K562 (cell line): ENCODE measurements at regions not wholly inside any gene's neighbourhood (a gene's known extent, or its start where the extent isn't known, plus 50 kb on each side); places are given as distances from the start of the nearest gene placed in this dataset.

ENCODE experiments used
- ATAC-seq: fragments of 200-7000 bp; cut with Tn5 transposase; 3 replicates; pipeline ENCODE4 v1.9.1; 2020; ENCODE audit warnings: moderate library complexity
- BruUV-seq: library from RNA; stranded (reverse); fragments of 400-500 nt; replicated peaks from 2 replicates; lab custom pipeline; 2021; lab: Mats Ljungman, UMichigan
- CTCF ChIA-PET: fragments of 300-600 bp; formaldehyde crosslinking; extraction: SDS; loops from one replicate; lab custom pipeline; 2021; ENCODE audit warnings: low intra/inter-chr PET ratio; lab: Yijun Ruan, JAX
- POLR2A ChIA-PET: fragments of 300-600, 350-650 bp; sonication (Branson Sonifier 250); formaldehyde crosslinking; extraction: SDS; loops from one replicate; lab custom pipeline; 2021; ENCODE audit warnings: antibody characterized with exemption, inconsistent platforms; lab: Yijun Ruan, JAX
- DNase-seq, 4 experiments: peaks; one replicate each; pipeline versions ENCODE4 v3.0.0 to v3.0.0-alpha.2; 2011 to 2018; ENCODE audit warnings: low spot score in 3 of 4, mixed read lengths in 3 of 4; ENCODE audit errors: extremely low read depth in 1 of 4
- FAIRE-seq: peaks from 2 replicates; lab custom pipeline; 2011; peaks lifted over from hg19 to GRCh38; lab: Jason Lieb, UNC
- H2AFZ ChIP-seq: 2 replicates; pipeline ENCODE4 v1.6.0; 2011; ENCODE audit warnings: low read depth, low read length, control low read depth, inconsistent platforms
- H3K27ac ChIP-seq: fragments of 200-600 bp; 3 replicates; pipeline ENCODE4 v1.8.0; 2011; ENCODE audit warnings: low read depth, mild to moderate bottlenecking, control low read depth, inconsistent platforms, low read length, moderate library complexity, mixed read lengths; ENCODE audit errors: extremely low read depth
- H3K27me3 ChIP-seq, 2 experiments: fragments of 300-600 bp in 1 of 2; 2 replicates in 1 of 2; 3 replicates in 1 of 2; pipeline versions ENCODE4 v1.6.0 to v1.8.0; 2011; ENCODE audit warnings: inconsistent platforms in 2 of 2, low read length in 2 of 2, mild to moderate bottlenecking in 1 of 2, mixed read lengths in 1 of 2, moderate library complexity in 1 of 2; ENCODE audit not compliant: control insufficient read depth in 2 of 2, insufficient read depth in 2 of 2
- H3K36me3 ChIP-seq: fragments of 300-600 bp; 3 replicates; pipeline ENCODE4 v1.8.0; 2011; ENCODE audit warnings: mild to moderate bottlenecking, low read length, inconsistent platforms; ENCODE audit not compliant: control insufficient read depth, insufficient read depth
- H3K4me1 ChIP-seq, 2 experiments: fragments of 200-600 bp in 1 of 2; replicated peaks in 1 of 2; 2 replicates in 1 of 2; 3 replicates in 1 of 2; pipeline versions ENCODE4 v1.5.1 to v1.8.0; 2011; ENCODE audit warnings: inconsistent platforms in 2 of 2, low read length in 2 of 2, mild to moderate bottlenecking in 1 of 2, mixed read lengths in 1 of 2, moderate library complexity in 1 of 2; ENCODE audit not compliant: control insufficient read depth in 2 of 2, insufficient read depth in 2 of 2
- H3K4me2 ChIP-seq: 2 replicates; pipeline ENCODE4 v1.6.1; 2011; ENCODE audit warnings: low read length, control low read depth, inconsistent platforms, mixed read lengths; ENCODE audit not compliant: insufficient read depth
- H3K4me3 ChIP-seq: fragments of 200-600 bp; sonication (generic), shearing (Covaris generic); 2 replicates; pipeline ENCODE4 v1.5.1; 2016; ENCODE audit warnings: control low read depth, inconsistent platforms
- H3K79me2 ChIP-seq: fragments of 200-600 bp; 3 replicates; pipeline ENCODE4 v1.8.0; 2011; ENCODE audit warnings: low read length, inconsistent platforms; ENCODE audit not compliant: control insufficient read depth, insufficient read depth
- H3K9ac ChIP-seq, 2 experiments: 2 replicates each; pipeline versions ENCODE4 v1.6.0 to v1.6.1; 2011; ENCODE audit warnings: low read depth in 2 of 2, low read length in 2 of 2, control low read depth in 1 of 2, inconsistent platforms in 1 of 2, mild to moderate bottlenecking in 1 of 2, mixed read lengths in 1 of 2; ENCODE audit not compliant: insufficient read depth in 1 of 2
- H3K9me1 ChIP-seq: one replicate; pipeline ENCODE4 v1.6.0; 2011; ENCODE audit warnings: inconsistent platforms, mild to moderate bottlenecking, low read length, moderate library complexity; ENCODE audit not compliant: control insufficient read depth, insufficient read depth
- H3K9me3 ChIP-seq: replicated peaks from 2 replicates; pipeline ENCODE4 v1.5.1; 2011; ENCODE audit warnings: low read depth, low read length, inconsistent platforms; ENCODE audit not compliant: control insufficient read depth, insufficient read depth
- H4K20me1 ChIP-seq: replicated peaks from 2 replicates; pipeline ENCODE4 v1.6.1; 2011; ENCODE audit warnings: low read length, inconsistent platforms, mixed read lengths; ENCODE audit not compliant: control insufficient read depth, insufficient read depth
- CBFB ChIP-seq: sonication (generic); formaldehyde crosslinking; IDR thresholded peaks from 2 replicates; pipeline ENCODE4 v1.4.0; 2020; ENCODE audit warnings: mild to moderate bottlenecking, missing genetic modification reagents
- CBX1 ChIP-seq: sonication (generic); IDR thresholded peaks from 2 replicates; pipeline ENCODE4 v1.6.1; 2016; ENCODE audit warnings: antibody characterized with exemption, low read depth, mild to moderate bottlenecking
- ELF2 ChIP-seq: fragments of 250-450 bp; sonication (Bioruptor Pico); IDR thresholded peaks from 2 replicates; pipeline ENCODE4 v1.5.0; 2021; ENCODE audit warnings: mild to moderate bottlenecking
- ELF4 ChIP-seq: fragments of 450-650 bp; formaldehyde crosslinking; IDR thresholded peaks from 2 replicates; pipeline ENCODE4 v1.4.0; 2022; ENCODE audit warnings: missing genetic modification characterization
- HBP1 ChIP-seq: fragments of 450-650 bp; formaldehyde crosslinking; IDR thresholded peaks from 2 replicates; pipeline ENCODE4 v1.4.0; 2022; ENCODE audit warnings: missing genetic modification characterization
- HMBOX1 ChIP-seq: sonication (generic); IDR thresholded peaks from 2 replicates; pipeline ENCODE4 v1.6.1; 2016
- KLF1 ChIP-seq: fragments of 450-650 bp; IDR thresholded peaks from 2 replicates; pipeline ENCODE4 v1.6.1; 2016; ENCODE audit warnings: missing genetic modification characterization, missing compliant biosample characterization
- NFYB ChIP-seq: IDR thresholded peaks from 2 replicates; pipeline ENCODE4 v1.6.1; 2011; ENCODE audit warnings: mild to moderate bottlenecking, moderate library complexity; ENCODE audit not compliant: insufficient read length; ENCODE audit errors: extremely low read depth
- TAF7 ChIP-seq: fragments of 450-650 bp; IDR thresholded peaks from 2 replicates; pipeline ENCODE4 v1.6.1; 2016; ENCODE audit warnings: missing genetic modification characterization, missing compliant biosample characterization
- ZBTB17 ChIP-seq: fragments of 450-650 bp; formaldehyde crosslinking; IDR thresholded peaks from 2 replicates; pipeline ENCODE4 v1.4.0; 2020; ENCODE audit warnings: mild to moderate bottlenecking
- WGBS: fragments of 100-300 bp; shearing (Covaris generic); methylation state at CpG from one replicate; pipeline ENCODE4 v1.1.6; 2016; ENCODE audit warnings: low coverage, mixed read lengths; ENCODE audit not compliant: insufficient coverage; ENCODE audit errors: missing lambda C conversion rate; 5-methylcytosine and 5-hydroxymethylcytosine counted together
- in situ Hi-C: fragments of 300-500 bp; cut with MboI; formaldehyde crosslinking; loops from 4 replicates; pipeline ENCODE4 v1.15.0; 2018; ENCODE audit warnings: inconsistent platforms, mixed read lengths
- intact Hi-C: fragments of 100-400 bp; cut with micrococcal nuclease; formaldehyde crosslinking; loops from 2 replicates; pipeline ENCODE4 v1.14.2; 2022
- TF ChIP-seq, protein P1 (sequence below): sonication (generic); formaldehyde crosslinking; IDR thresholded peaks from 2 replicates; pipeline ENCODE4 v1.8.0; 2022; ENCODE audit warnings: missing genetic modification reagents, mild to moderate bottlenecking, borderline replicate concordance
- TF ChIP-seq, protein P2 (sequence below): fragments of 450-650 bp; IDR thresholded peaks from 2 replicates; pipeline ENCODE4 v1.6.1; 2017; ENCODE audit warnings: antibody characterized with exemption, mild to moderate bottlenecking
- TF ChIP-seq, protein P3 (sequence below): fragments of 250-450 bp; sonication (Bioruptor Pico); IDR thresholded peaks from 2 replicates; pipeline ENCODE4 v1.5.0; 2021

DNA sequence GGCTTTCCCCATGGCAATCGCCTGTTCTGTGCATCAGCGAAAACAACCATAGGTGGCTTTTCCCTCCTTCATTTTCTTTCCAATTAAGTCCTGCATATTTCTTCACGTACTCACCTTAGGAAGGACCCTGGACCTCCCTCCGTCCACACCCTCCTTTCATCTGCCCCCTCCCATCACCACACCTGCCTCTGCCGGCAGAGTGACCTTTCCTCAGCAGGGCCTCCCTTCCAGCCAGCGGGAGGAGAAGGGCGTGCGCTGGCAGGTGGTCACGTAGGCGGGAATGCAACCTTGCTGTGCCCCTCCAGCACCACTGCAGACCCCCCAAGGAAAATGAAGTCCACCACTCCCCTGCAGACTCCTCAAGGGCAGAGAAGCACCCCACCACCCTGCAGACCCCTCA lies 61.1 kb downstream of the GSX1 start (continued):
- TF ChIP-seq, protein P1, sequence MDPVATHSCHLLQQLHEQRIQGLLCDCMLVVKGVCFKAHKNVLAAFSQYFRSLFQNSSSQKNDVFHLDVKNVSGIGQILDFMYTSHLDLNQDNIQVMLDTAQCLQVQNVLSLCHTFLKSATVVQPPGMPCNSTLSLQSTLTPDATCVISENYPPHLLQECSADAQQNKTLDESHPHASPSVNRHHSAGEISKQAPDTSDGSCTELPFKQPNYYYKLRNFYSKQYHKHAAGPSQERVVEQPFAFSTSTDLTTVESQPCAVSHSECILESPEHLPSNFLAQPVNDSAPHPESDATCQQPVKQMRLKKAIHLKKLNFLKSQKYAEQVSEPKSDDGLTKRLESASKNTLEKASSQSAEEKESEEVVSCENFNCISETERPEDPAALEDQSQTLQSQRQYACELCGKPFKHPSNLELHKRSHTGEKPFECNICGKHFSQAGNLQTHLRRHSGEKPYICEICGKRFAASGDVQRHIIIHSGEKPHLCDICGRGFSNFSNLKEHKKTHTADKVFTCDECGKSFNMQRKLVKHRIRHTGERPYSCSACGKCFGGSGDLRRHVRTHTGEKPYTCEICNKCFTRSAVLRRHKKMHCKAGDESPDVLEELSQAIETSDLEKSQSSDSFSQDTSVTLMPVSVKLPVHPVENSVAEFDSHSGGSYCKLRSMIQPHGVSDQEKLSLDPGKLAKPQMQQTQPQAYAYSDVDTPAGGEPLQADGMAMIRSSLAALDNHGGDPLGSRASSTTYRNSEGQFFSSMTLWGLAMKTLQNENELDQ, result no peak
- TF ChIP-seq ZBTB17 (CRISPR knock-in tag) (no peak), CBFB (no peak)

- Histone ChIP-seq H2AFZ (no peak overlapping the region), H3K27ac (no peak overlapping the region), H3K4me3 (no peak overlapping the region), H3K9ac (no peak overlapping the region), H3K79me2 (no peaks in the 10 kb centered on the region), H3K27me3 (peaks cover 3 to 42% of the 10 kb centered on the region in 2 experiments; a peak in 4 of 5 replicates), H3K9me1 (no peaks in the 10 kb centered on the region), H3K4me1 (no peaks in the 10 kb centered on the region), H3K36me3 (no peaks in the 10 kb centered on the region), H4K20me1 (no peaks in the 10 kb centered on the region; the same call in 1 of the 2 replicates), H3K4me2 (no peak overlapping the region), H3K9me3 (no peaks in the 10 kb centered on the region)
- DNase-seq (no peak), ATAC-seq (no peak), FAIRE-seq (no peak)
- BruUV-seq, result no TSS peak
- ChIA-PET POLR2A (no interaction called here), CTCF (no interaction called here)
- intact Hi-C loops (no loop called here), in situ Hi-C loops (no loop called here)
- WGBS, result 0% methylated on average over 7 of the region's 7 CpGs
- TF ChIP-seq ELF2 (no peak), HMBOX1 (no peak), NFYB (no peak), TAF7 (tag) (no peak), KLF1 (tag) (no peak), HBP1 (CRISPR knock-in tag) (no peak), CBX1 (no peak), ELF4 (no peak)
- TF ChIP-seq, protein P2, sequence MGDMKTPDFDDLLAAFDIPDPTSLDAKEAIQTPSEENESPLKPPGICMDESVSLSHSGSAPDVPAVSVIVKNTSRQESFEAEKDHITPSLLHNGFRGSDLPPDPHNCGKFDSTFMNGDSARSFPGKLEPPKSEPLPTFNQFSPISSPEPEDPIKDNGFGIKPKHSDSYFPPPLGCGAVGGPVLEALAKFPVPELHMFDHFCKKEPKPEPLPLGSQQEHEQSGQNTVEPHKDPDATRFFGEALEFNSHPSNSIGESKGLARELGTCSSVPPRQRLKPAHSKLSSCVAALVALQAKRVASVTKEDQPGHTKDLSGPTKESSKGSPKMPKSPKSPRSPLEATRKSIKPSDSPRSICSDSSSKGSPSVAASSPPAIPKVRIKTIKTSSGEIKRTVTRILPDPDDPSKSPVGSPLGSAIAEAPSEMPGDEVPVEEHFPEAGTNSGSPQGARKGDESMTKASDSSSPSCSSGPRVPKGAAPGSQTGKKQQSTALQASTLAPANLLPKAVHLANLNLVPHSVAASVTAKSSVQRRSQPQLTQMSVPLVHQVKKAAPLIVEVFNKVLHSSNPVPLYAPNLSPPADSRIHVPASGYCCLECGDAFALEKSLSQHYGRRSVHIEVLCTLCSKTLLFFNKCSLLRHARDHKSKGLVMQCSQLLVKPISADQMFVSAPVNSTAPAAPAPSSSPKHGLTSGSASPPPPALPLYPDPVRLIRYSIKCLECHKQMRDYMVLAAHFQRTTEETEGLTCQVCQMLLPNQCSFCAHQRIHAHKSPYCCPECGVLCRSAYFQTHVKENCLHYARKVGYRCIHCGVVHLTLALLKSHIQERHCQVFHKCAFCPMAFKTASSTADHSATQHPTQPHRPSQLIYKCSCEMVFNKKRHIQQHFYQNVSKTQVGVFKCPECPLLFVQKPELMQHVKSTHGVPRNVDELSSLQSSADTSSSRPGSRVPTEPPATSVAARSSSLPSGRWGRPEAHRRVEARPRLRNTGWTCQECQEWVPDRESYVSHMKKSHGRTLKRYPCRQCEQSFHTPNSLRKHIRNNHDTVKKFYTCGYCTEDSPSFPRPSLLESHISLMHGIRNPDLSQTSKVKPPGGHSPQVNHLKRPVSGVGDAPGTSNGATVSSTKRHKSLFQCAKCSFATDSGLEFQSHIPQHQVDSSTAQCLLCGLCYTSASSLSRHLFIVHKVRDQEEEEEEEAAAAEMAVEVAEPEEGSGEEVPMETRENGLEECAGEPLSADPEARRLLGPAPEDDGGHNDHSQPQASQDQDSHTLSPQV, result no peak
- TF ChIP-seq, protein P3, sequence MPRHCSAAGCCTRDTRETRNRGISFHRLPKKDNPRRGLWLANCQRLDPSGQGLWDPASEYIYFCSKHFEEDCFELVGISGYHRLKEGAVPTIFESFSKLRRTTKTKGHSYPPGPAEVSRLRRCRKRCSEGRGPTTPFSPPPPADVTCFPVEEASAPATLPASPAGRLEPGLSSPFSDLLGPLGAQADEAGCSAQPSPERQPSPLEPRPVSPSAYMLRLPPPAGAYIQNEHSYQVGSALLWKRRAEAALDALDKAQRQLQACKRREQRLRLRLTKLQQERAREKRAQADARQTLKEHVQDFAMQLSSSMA (CRISPR knock-in tag), result no peak
Measured at GRCh38 chr13:27853861-27854260, 61.6 kb downstream of the GSX1 start.
